Endothelial cell of umbilical vein (primary cell): ENCODE measurements at regions not wholly inside any gene's neighbourhood (a gene's known extent, or its start where the extent isn't known, plus 50 kb on each side); places are given as distances from the start of the nearest gene placed in this dataset.

Experiments
- BruUV-seq: library from RNA; stranded (reverse); fragments of 400-500 nt; replicated peaks from 2 replicates; lab custom pipeline; 2021; lab: Mats Ljungman, UMichigan
- CTCF ChIA-PET: fragments of 300-600, 350-600 bp; sonication (Branson Sonifier 250); formaldehyde crosslinking; loops from one replicate; lab custom pipeline; 2021; ENCODE audit warnings: antibody characterized with exemption, inconsistent platforms; lab: Charles Lee
- POLR2A ChIA-PET: fragments of 300-600, 350-600 bp; sonication (Branson Sonifier 250); formaldehyde crosslinking; loops from one replicate; lab custom pipeline; 2021; ENCODE audit warnings: antibody characterized with exemption, inconsistent platforms; lab: Charles Lee
- DNase-seq: peaks from one replicate; pipeline ENCODE4 v3.0.0-alpha.2; 2011; ENCODE audit warnings: low read depth, low spot score
- FAIRE-seq: peaks from 2 replicates; lab custom pipeline; 2011; peaks lifted over from hg19 to GRCh38; lab: Jason Lieb, UNC
- H2AFZ ChIP-seq: 2 replicates; pipeline ENCODE4 v1.6.0; 2012; ENCODE audit warnings: low read depth, low read length, control low read depth, inconsistent platforms
- H3K27ac ChIP-seq: 2 replicates; pipeline ENCODE4 v1.5.1; 2011; ENCODE audit warnings: low read depth, mild to moderate bottlenecking, control low read depth, low read length, moderate library complexity; ENCODE audit not compliant: insufficient read depth
- H3K27me3 ChIP-seq, 2 experiments: 2 replicates each; pipeline versions ENCODE4 v1.6.0 to v1.6.1; 2011; ENCODE audit warnings: low read length in 2 of 2, mixed read lengths in 1 of 2; ENCODE audit not compliant: control insufficient read depth in 2 of 2, insufficient read depth in 2 of 2
- H3K36me3 ChIP-seq, 2 experiments: 2 replicates in 1 of 2; 3 replicates in 1 of 2; pipeline ENCODE4 v1.5.1; 2011; ENCODE audit warnings: low read length in 2 of 2, mild to moderate bottlenecking in 1 of 2, moderate library complexity in 1 of 2; ENCODE audit not compliant: control insufficient read depth in 2 of 2, insufficient read depth in 2 of 2; ENCODE audit errors: extremely low read depth in 1 of 2
- H3K4me1 ChIP-seq: 3 replicates; pipeline ENCODE4 v1.5.1; 2011; ENCODE audit warnings: mild to moderate bottlenecking, low read length; ENCODE audit not compliant: control insufficient read depth, insufficient read depth; ENCODE audit errors: extremely low read depth
- H3K4me2 ChIP-seq: 2 replicates; pipeline ENCODE4 v1.6.1; 2011; ENCODE audit warnings: low read length, control low read depth, mixed read lengths; ENCODE audit not compliant: insufficient read depth
- H3K4me3 ChIP-seq, 3 experiments: fragments of 200-600 bp in 1 of 3; sonication (generic), shearing (Covaris generic) in 1 of 3; replicated peaks in 1 of 3; 2 replicates each; pipeline ENCODE4 v1.5.1; 2011 to 2016; ENCODE audit warnings: control low read depth in 3 of 3, low read length in 3 of 3, mild to moderate bottlenecking in 2 of 3, inconsistent platforms in 1 of 3, low read depth in 1 of 3, moderate library complexity in 1 of 3; ENCODE audit not compliant: insufficient read depth in 1 of 3
- H3K79me2 ChIP-seq: 2 replicates; pipeline ENCODE4 v1.6.0; 2012; ENCODE audit warnings: low read length, inconsistent platforms; ENCODE audit not compliant: control insufficient read depth, insufficient read depth
- H3K9ac ChIP-seq: replicated peaks from 2 replicates; pipeline ENCODE3; 2011; ENCODE audit warnings: low read length, control low read depth; ENCODE audit not compliant: insufficient read depth; ENCODE audit errors: extremely low read depth
- H3K9me1 ChIP-seq: replicated peaks from 3 replicates; pipeline ENCODE4 v1.6.0; 2011; ENCODE audit warnings: mild to moderate bottlenecking, low read length; ENCODE audit not compliant: control insufficient read depth, insufficient read depth; ENCODE audit errors: extremely low read depth
- H3K9me3 ChIP-seq: replicated peaks from 2 replicates; pipeline ENCODE4 v1.5.1; 2012; ENCODE audit warnings: low read length, inconsistent platforms; ENCODE audit not compliant: control insufficient read depth, insufficient read depth
- H4K20me1 ChIP-seq: replicated peaks from 2 replicates; pipeline ENCODE3; 2011; ENCODE audit warnings: mild to moderate bottlenecking, low read length; ENCODE audit not compliant: control insufficient read depth, insufficient read depth; ENCODE audit errors: extremely low read depth
- CTCF ChIP-seq, 2 donors: IDR thresholded peaks; 1 replicate in 1 of 2; 2 replicates in 1 of 2; pipeline ENCODE4 v1.5.1; 2011; ENCODE audit warnings: low read length in 2 of 2, mild to moderate bottlenecking in 2 of 2, moderate library complexity in 2 of 2, control low read depth in 1 of 2, inconsistent platforms in 1 of 2, low read depth in 1 of 2; ENCODE audit not compliant: insufficient read depth in 1 of 2; ENCODE audit errors: extremely low read depth in 1 of 2
- EZH2 ChIP-seq: IDR thresholded peaks from 2 replicates; pipeline ENCODE4 v1.6.1; 2012; ENCODE audit warnings: borderline replicate concordance, low read depth, mild to moderate bottlenecking, moderate library complexity, low read length, inconsistent platforms; ENCODE audit not compliant: severe bottlenecking
- FOS ChIP-seq: IDR thresholded peaks from 2 replicates; pipeline ENCODE4 v1.6.1; 2011; ENCODE audit warnings: mild to moderate bottlenecking, low read length, moderate library complexity, borderline replicate concordance; ENCODE audit not compliant: insufficient read depth
- GATA2 ChIP-seq: IDR thresholded peaks from 2 replicates; pipeline ENCODE4 v1.7.0; 2011; ENCODE audit warnings: low read depth, mild to moderate bottlenecking, moderate library complexity, mixed read lengths, low read length; ENCODE audit not compliant: insufficient read length, insufficient read depth
- JUN ChIP-seq: IDR thresholded peaks from 2 replicates; pipeline ENCODE4 v1.6.1; 2011; ENCODE audit warnings: borderline replicate concordance, low read depth; ENCODE audit not compliant: insufficient read length, insufficient read depth
- MYC ChIP-seq: IDR thresholded peaks from one replicate; pipeline ENCODE4 v1.6.1; 2011; ENCODE audit warnings: mild to moderate bottlenecking, low read depth, low read length
- POLR2A ChIP-seq: IDR thresholded peaks from 2 replicates; pipeline ENCODE4 v1.6.1; 2012; ENCODE audit warnings: low read depth, mild to moderate bottlenecking, control low read depth, low read length
- POLR2AphosphoS5 ChIP-seq: IDR thresholded peaks from 2 replicates; pipeline ENCODE4 v1.6.1; 2012; ENCODE audit warnings: low read depth, mild to moderate bottlenecking, control low read depth, low read length, moderate library complexity; ENCODE audit not compliant: insufficient read depth
- dilution Hi-C: fragments of 300-500 bp; cut with MboI; formaldehyde crosslinking; loops from one replicate; pipeline ENCODE4 v1.15.0; 2019; ENCODE audit warnings: low sequenced_read_pairs; ENCODE audit not compliant: extremely low pct_ligation_motif_present
- intact Hi-C: fragments of 100-400 bp; cut with micrococcal nuclease; formaldehyde crosslinking; loops from one replicate; pipeline ENCODE4 v1.10.0; 2022
- TF ChIP-seq, protein P1 (sequence below): IDR thresholded peaks from 2 replicates; pipeline ENCODE4 v1.6.1; 2011; ENCODE audit not compliant: insufficient read depth, insufficient read length

DNA sequence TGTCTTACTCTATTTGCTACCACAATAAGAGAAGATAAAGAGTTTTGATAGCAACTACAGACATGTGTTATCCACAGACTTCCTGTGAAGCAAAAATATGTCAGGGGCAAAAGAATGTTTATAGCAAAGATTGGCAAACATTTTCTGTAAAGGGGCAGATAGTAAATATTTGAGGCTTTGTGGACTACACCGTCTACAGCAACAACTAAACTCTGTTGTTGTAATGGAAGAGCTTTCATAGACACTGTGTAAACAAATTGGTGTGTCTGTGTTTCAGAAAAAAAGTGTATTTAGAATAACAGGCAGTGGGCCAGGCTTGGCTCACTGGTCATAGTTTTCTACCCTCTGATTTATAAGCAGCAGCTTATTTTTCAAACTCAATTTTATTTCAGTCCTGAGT is 521.4 kb downstream of the ANKRD7 start:
- no peaks in the 10 kb centered on the region for H3K36me3 ChIP-seq
- no peaks in the 10 kb centered on the region for H3K27me3 ChIP-seq
- dilution Hi-C loops, result no loop called here
- no TSS peak for BruUV-seq
- no peak overlapping the region for H3K9ac ChIP-seq
- CTCF ChIA-PET, result no interaction called here
- no peaks in the 10 kb centered on the region for H3K79me2 ChIP-seq
- H3K4me1 ChIP-seq, result no peaks in the 10 kb centered on the region
- no peak overlapping the region for H3K27ac ChIP-seq
- H2AFZ ChIP-seq, result no peak overlapping the region
- H3K9me1 ChIP-seq, result no peaks in the 10 kb centered on the region
- intact Hi-C loops, result no loop called here
- no peak for DNase-seq
- H3K4me3 ChIP-seq, result no peak overlapping the region
- TF ChIP-seq POLR2A, result no peak
- TF ChIP-seq GATA2, result no peak
- TF ChIP-seq MYC, result no peak
- TF ChIP-seq FOS, result no peak
- TF ChIP-seq EZH2, result no peak
- no peak for TF ChIP-seq CTCF (IDR thresholded peaks at IDR 0.05; ENCODE audit: extremely low read depth in 1 of 2, insufficient read depth in 1 of 2, low read depth in 1 of 2, low read length in 2 of 2)
- no peak for TF ChIP-seq POLR2AphosphoS5
- TF ChIP-seq, protein P1, sequence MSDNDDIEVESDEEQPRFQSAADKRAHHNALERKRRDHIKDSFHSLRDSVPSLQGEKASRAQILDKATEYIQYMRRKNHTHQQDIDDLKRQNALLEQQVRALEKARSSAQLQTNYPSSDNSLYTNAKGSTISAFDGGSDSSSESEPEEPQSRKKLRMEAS, result no peak
- TF ChIP-seq JUN, result no peak
- peaks cover 2% of the 10 kb centered on the region for H3K9me3 ChIP-seq
- POLR2A ChIA-PET, result no interaction called here
- no peak overlapping the region for H3K4me2 ChIP-seq
- no peaks in the 10 kb centered on the region for H4K20me1 ChIP-seq
- FAIRE-seq, result no peak
